OCI-LY7 (cell line): ENCODE measurements at regions not wholly inside any gene's neighbourhood (a gene's known extent, or its start where the extent isn't known, plus 50 kb on each side); places are given as distances from the start of the nearest gene placed in this dataset.

Experiments used
- BruUV-seq: library from RNA; stranded (reverse); fragments of 400-500 nt; replicated peaks from 2 replicates; lab custom pipeline; 2021; lab: Mats Ljungman, UMichigan
- CTCF ChIA-PET: fragments of 300-600 bp; sonication (Branson Sonifier 250); formaldehyde crosslinking; loops from one replicate; lab custom pipeline; 2022; ENCODE audit warnings: antibody characterized with exemption; ENCODE audit not compliant: unreplicated experiment; lab: Charles Lee
- POLR2A ChIA-PET: fragments of 300-600 bp; sonication (Branson Sonifier 250); formaldehyde crosslinking; loops from one replicate; lab custom pipeline; 2022; ENCODE audit warnings: antibody characterized with exemption; lab: Charles Lee
- DNase-seq: peaks from one replicate; pipeline ENCODE4 v3.0.0-alpha.2; 2015; ENCODE audit warnings: low spot score
- H2AFZ ChIP-seq: fragments of 200-600 bp; sonication (generic), shearing (Covaris generic); 2 replicates; pipeline ENCODE4 v1.6.1; 2014; ENCODE audit warnings: mild to moderate bottlenecking, antibody characterized with exemption, low read length, moderate library complexity
- H3K27ac ChIP-seq: fragments of 200-600 bp; sonication (generic); 2 replicates; pipeline ENCODE4 v1.5.1; 2014; ENCODE audit warnings: mixed run types, low read depth, mild to moderate bottlenecking, moderate library complexity, low read length, inconsistent platforms; ENCODE audit not compliant: poor library complexity, severe bottlenecking
- H3K36me3 ChIP-seq: fragments of 200-600 bp; sonication (generic); 2 replicates; pipeline ENCODE4 v1.6.1; 2014; ENCODE audit warnings: mild to moderate bottlenecking, antibody characterized with exemption, low read length, moderate library complexity, mixed read lengths; ENCODE audit not compliant: insufficient read depth
- H3K4me1 ChIP-seq: fragments of 200-600 bp; sonication (generic); 2 replicates; pipeline ENCODE4 v1.5.1; 2014; ENCODE audit warnings: mild to moderate bottlenecking, low read length; ENCODE audit not compliant: insufficient read depth, poor library complexity, severe bottlenecking
- H3K4me2 ChIP-seq: fragments of 200-600 bp; sonication (generic); 2 replicates; pipeline ENCODE4 v1.6.1; 2014; ENCODE audit warnings: mild to moderate bottlenecking, low read length
- H3K4me3 ChIP-seq: fragments of 200-600 bp; sonication (generic); 2 replicates; pipeline ENCODE4 v1.5.1; 2014; ENCODE audit warnings: mild to moderate bottlenecking, low read depth, low read length; ENCODE audit not compliant: poor library complexity, severe bottlenecking
- H3K79me2 ChIP-seq: fragments of 200-600 bp; sonication (generic); 2 replicates; pipeline ENCODE4 v1.6.1; 2016; ENCODE audit warnings: low read depth, mild to moderate bottlenecking, low read length, moderate library complexity, mixed read lengths; ENCODE audit not compliant: insufficient read depth
- H3K9me2 ChIP-seq: fragments of 200-600 bp; sonication (generic); 2 replicates; pipeline ENCODE4 v1.6.1; 2016; ENCODE audit warnings: mild to moderate bottlenecking, low read length, mixed read lengths; ENCODE audit not compliant: insufficient read depth
- H3K9me3 ChIP-seq: fragments of 200-600 bp; sonication (generic); 2 replicates; pipeline ENCODE4 v1.6.1; 2014; ENCODE audit warnings: mild to moderate bottlenecking, mixed run types, low read length, mixed read lengths
- H4K20me1 ChIP-seq: fragments of 200-600 bp; sonication (generic); 2 replicates; pipeline ENCODE4 v1.6.1; 2014; ENCODE audit warnings: mild to moderate bottlenecking, antibody characterized with exemption, low read length, moderate library complexity, mixed read lengths; ENCODE audit not compliant: insufficient read depth
- EZH2phosphoT487 ChIP-seq: fragments of 200-600 bp; sonication (generic); IDR thresholded peaks from 2 replicates; pipeline ENCODE4 v1.6.1; 2018; ENCODE audit warnings: low read depth, borderline replicate concordance, mild to moderate bottlenecking, mixed run types, antibody characterized with exemption, low read length, moderate library complexity, mixed read lengths
- intact Hi-C: fragments of 100-400 bp; cut with micrococcal nuclease; formaldehyde crosslinking; loops from one replicate; pipeline ENCODE4 v1.10.0; 2022; ENCODE audit not compliant: unreplicated experiment
- TF ChIP-seq, protein P1 (sequence below): fragments of 200-600 bp; sonication (generic); conservative IDR thresholded peaks from 2 replicates; pipeline ENCODE4 v1.5.1; 2014; ENCODE audit warnings: mild to moderate bottlenecking, antibody characterized with exemption, low read length, moderate library complexity, mixed read lengths

DNA sequence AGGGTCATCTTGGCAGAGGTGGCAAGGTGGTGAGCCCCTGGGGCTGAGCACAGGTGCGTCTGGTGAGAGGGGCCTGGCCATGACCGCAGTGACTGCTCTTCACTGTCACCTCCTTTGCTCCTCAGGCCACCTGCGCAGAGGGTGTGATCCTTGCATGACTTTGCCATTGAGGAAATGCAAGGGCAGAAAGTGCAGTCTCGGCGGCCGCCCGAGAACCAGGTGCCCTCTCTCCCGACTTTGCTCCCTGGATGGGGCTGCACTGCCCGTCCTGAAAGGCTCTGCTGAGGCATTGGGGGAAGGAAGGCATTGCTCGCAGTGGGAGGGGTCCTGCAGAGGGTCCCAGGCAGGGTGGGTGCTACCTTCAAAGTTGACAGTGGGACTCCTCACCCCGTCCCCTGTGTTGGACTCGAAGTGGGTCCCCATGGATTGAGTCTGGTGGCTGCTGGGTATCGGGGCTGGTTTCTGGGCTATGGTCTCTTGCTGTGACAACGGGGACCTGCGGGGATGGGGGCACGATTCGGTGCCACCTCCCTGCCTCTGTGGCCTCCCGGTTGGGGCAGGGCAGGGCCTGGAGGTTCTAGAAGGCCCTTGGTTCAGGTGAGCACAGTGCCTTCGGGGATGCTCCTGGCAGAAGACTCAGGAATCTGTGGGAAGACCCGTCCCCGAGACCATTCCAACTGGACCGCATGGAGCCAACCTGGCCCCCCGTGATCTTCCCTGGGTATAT is 1239.4 kb downstream of the BRD1 start:
- Histone ChIP-seq H3K4me3 (no peak overlapping the region), H3K4me2 (no peak overlapping the region), H3K79me2 (no peaks in the 10 kb centered on the region), H3K4me1 (no peaks in the 10 kb centered on the region), H3K27ac (no peak overlapping the region), H3K9me2 (no peaks in the 10 kb centered on the region), H2AFZ (no peak overlapping the region), H3K9me3 (peaks cover 16% of the 10 kb centered on the region), H4K20me1 (no peaks in the 10 kb centered on the region), H3K36me3 (no peaks in the 10 kb centered on the region)
- POLR2A ChIA-PET: no interaction called here
- intact Hi-C loops: no loop called here
- CTCF ChIA-PET: no interaction called here
- BruUV-seq: no TSS peak
- TF ChIP-seq, protein P1, sequence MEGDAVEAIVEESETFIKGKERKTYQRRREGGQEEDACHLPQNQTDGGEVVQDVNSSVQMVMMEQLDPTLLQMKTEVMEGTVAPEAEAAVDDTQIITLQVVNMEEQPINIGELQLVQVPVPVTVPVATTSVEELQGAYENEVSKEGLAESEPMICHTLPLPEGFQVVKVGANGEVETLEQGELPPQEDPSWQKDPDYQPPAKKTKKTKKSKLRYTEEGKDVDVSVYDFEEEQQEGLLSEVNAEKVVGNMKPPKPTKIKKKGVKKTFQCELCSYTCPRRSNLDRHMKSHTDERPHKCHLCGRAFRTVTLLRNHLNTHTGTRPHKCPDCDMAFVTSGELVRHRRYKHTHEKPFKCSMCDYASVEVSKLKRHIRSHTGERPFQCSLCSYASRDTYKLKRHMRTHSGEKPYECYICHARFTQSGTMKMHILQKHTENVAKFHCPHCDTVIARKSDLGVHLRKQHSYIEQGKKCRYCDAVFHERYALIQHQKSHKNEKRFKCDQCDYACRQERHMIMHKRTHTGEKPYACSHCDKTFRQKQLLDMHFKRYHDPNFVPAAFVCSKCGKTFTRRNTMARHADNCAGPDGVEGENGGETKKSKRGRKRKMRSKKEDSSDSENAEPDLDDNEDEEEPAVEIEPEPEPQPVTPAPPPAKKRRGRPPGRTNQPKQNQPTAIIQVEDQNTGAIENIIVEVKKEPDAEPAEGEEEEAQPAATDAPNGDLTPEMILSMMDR: no peak
- TF ChIP-seq EZH2phosphoT487: no peak
- no peak for DNase-seq

DNA sequence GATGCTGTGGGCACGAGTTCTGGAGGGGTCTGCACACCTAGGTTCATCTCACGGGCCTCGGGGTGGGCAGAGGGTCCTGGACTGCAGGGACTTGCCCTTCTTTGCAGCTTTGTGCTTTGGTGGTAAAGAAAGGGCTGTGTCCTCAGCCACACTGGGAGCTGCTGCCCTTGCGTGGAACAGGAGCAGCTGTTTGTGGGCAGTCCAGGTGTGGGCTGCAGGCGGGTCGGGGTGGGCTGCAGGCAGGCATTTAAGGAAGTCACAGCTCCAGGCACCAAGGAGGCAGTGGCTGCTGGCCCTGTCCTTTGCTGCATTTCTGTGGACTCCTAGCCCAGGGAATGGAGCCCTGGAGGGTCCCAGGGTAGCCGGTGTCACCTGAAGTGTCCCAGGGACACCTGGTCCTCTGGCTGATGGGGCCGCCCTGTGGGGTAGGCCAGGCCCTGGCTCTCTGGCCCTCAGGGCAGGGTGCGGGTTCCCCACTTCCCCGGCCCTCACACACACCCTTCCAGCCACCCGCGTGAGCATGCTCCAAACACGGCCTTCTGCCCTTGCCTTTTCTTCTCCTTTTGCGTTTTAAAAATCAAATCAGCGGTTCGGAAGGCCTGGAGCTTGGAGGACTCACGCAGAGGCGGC is 1240.3 kb downstream of the BRD1 start:
- CTCF ChIA-PET: no interaction called here
- Histone ChIP-seq H4K20me1 (no peaks in the 10 kb centered on the region), H3K4me3 (no peak overlapping the region), H3K4me1 (no peaks in the 10 kb centered on the region), H3K4me2 (no peak overlapping the region), H3K27ac (no peak overlapping the region), H3K9me3 (peaks cover 24% of the 10 kb centered on the region), H3K9me2 (no peaks in the 10 kb centered on the region), H3K36me3 (no peaks in the 10 kb centered on the region), H2AFZ (no peak overlapping the region), H3K79me2 (no peaks in the 10 kb centered on the region)
- no TSS peak for BruUV-seq
- TF ChIP-seq, protein P1: no peak
- TF ChIP-seq EZH2phosphoT487: no peak
- intact Hi-C loops: no loop called here
- DNase-seq: no peak
- POLR2A ChIA-PET: no interaction called here

DNA sequence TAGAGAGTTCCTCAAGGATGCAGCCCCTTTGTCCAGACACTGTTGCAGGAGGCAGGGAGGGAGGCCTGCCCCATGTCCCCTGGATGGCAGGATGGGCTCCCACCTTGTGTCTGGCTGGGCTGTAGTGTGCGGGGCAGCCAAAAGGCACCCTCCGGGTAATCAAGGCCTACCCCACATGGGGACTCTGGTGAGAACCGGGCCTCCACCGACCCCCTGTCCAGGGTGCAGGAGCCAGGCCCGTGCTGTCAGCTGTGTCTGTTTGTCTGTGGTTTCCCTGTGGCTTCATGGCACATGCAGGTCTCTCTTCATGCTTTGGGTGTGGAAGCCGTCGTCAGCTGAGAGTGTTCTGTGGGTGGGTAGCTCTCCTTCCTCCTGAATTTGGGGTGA is 1240.9 kb downstream of the BRD1 start:
- Histone ChIP-seq H3K27ac (no peak overlapping the region), H3K79me2 (no peaks in the 10 kb centered on the region), H3K9me3 (peaks cover 24% of the 10 kb centered on the region), H2AFZ (no peak overlapping the region), H3K4me1 (no peaks in the 10 kb centered on the region), H3K9me2 (no peaks in the 10 kb centered on the region), H4K20me1 (no peaks in the 10 kb centered on the region), H3K4me3 (no peak overlapping the region), H3K36me3 (no peaks in the 10 kb centered on the region), H3K4me2 (no peak overlapping the region)
- ChIA-PET POLR2A (no interaction called here), CTCF (no interaction called here)
- no TSS peak for BruUV-seq
- no peak for DNase-seq
- intact Hi-C loops: no loop called here
- TF ChIP-seq EZH2phosphoT487: no peak
- TF ChIP-seq, protein P1: no peak
